CD4-positive, alpha-beta T cell (primary cell): ENCODE measurements at regions not wholly inside any gene's neighbourhood (a gene's known extent, or its start where the extent isn't known, plus 50 kb on each side); places are given as distances from the start of the nearest gene placed in this dataset.

Experiments
- ATAC-seq: fragments of 200-7000 bp; cut with Tn5 transposase; one replicate; pipeline ENCODE4 v1.10.0; 2022; ENCODE audit warnings: mild to moderate bottlenecking; ENCODE audit not compliant: poor library complexity
- CTCF ChIA-PET: fragments of 350-600 bp; sonication (Branson Sonifier 250); formaldehyde crosslinking; loops from one replicate; lab custom pipeline; 2021; ENCODE audit warnings: antibody characterized with exemption, inconsistent platforms; lab: Charles Lee
- POLR2A ChIA-PET: fragments of 350-600 bp; sonication (Branson Sonifier 250); formaldehyde crosslinking; loops from one replicate; lab custom pipeline; 2021; ENCODE audit warnings: antibody characterized with exemption, inconsistent platforms; lab: Charles Lee
- DNase-seq, 14 experiments: peaks; one replicate each; pipeline ENCODE4 v3.0.0-alpha.2; 2013 to 2020; ENCODE audit warnings: mixed read lengths in 2 of 14
- H3K27ac ChIP-seq, 2 donors: one replicate each; pipeline versions ENCODE4 v1.5.1 to v1.7.0; 2013; ENCODE audit warnings: low read length in 2 of 2, low read depth in 1 of 2, mild to moderate bottlenecking in 1 of 2
- H3K27me3 ChIP-seq, 2 experiments: 1 replicate in 1 of 2; 2 replicates in 1 of 2; pipeline versions ENCODE4 v1.6.1 to v1.7.0; 2013; ENCODE audit warnings: low read length in 2 of 2, control low read depth in 1 of 2, mild to moderate bottlenecking in 1 of 2, moderate library complexity in 1 of 2; ENCODE audit not compliant: insufficient read depth in 2 of 2, control insufficient read depth in 1 of 2
- H3K36me3 ChIP-seq: one replicate; pipeline ENCODE4 v1.6.1; 2013; ENCODE audit warnings: low read length, control low read depth; ENCODE audit not compliant: insufficient read depth
- H3K4me1 ChIP-seq: one replicate; pipeline ENCODE4 v1.6.1; 2013; ENCODE audit warnings: low read length, control low read depth; ENCODE audit not compliant: insufficient read depth
- H3K4me3 ChIP-seq: one replicate; pipeline ENCODE4 v1.5.1; 2013; ENCODE audit warnings: mild to moderate bottlenecking, low read length, moderate library complexity
- H3K9me3 ChIP-seq, 2 experiments: 1 replicate in 1 of 2; 2 replicates in 1 of 2; pipeline versions ENCODE4 v1.6.1 to v1.7.0; 2013; ENCODE audit warnings: low read length in 2 of 2, mild to moderate bottlenecking in 2 of 2, control low read depth in 1 of 2, moderate library complexity in 1 of 2; ENCODE audit not compliant: control insufficient read depth in 1 of 2, insufficient read depth in 1 of 2
- H3K27ac Mint-ChIP-seq: one replicate; pipeline ENCODE4 v1.8.0; 2020; ENCODE audit warnings: mixed read lengths
- H3K27me3 Mint-ChIP-seq: one replicate; pipeline ENCODE4 v1.8.0; 2021; ENCODE audit warnings: mixed read lengths
- H3K36me3 Mint-ChIP-seq: one replicate; pipeline ENCODE4 v1.8.0; 2021; ENCODE audit warnings: low read depth, mixed read lengths
- H3K4me1 Mint-ChIP-seq: one replicate; pipeline ENCODE4 v1.8.0; 2021; ENCODE audit warnings: low read depth, mixed read lengths
- H3K4me3 Mint-ChIP-seq: one replicate; pipeline ENCODE4 v1.8.0; 2020; ENCODE audit warnings: mild to moderate bottlenecking, mixed read lengths
- H3K9me3 Mint-ChIP-seq: one replicate; pipeline ENCODE4 v1.8.0; 2020; ENCODE audit warnings: mixed read lengths
- CTCF ChIP-seq: fragments of 200-600 bp; IDR thresholded peaks from one replicate; pipeline ENCODE4 v1.8.0; 2022; ENCODE audit warnings: antibody characterized with exemption, mild to moderate bottlenecking
- intact Hi-C, 2 experiments: fragments of 100-400 bp; cut with DNase I in 1 of 2; cut with micrococcal nuclease in 1 of 2; formaldehyde crosslinking; loops; one replicate each; pipeline versions ENCODE4 v1.15.1 to v1.9.0; 2023 to 2025; cut with DNase I, micrococcal nuclease

- no peaks in the 10 kb centered on the region for H3K27me3 Mint-ChIP-seq
- peaks cover 2% of the 10 kb centered on the region for H3K9me3 Mint-ChIP-seq
These were observed 196.0 kb upstream of the PAPPA start for GRCh38 chr9:115957585-115957984.

GRCh38 chr9:115964710-115965347, 188.8 kb upstream of the PAPPA start:
- intact Hi-C loops, result no loop called here
- Histone ChIP-seq H3K27ac (no peak overlapping the region), H3K4me3 (no peak overlapping the region), H3K27me3 (no peaks in the 10 kb centered on the region), H3K4me1 (no peaks in the 10 kb centered on the region), H3K36me3 (no peaks in the 10 kb centered on the region), H3K9me3 (peaks cover 0 to 17% of the 10 kb centered on the region in 2 experiments)
- peaks cover 9% of the 10 kb centered on the region for H3K9me3 Mint-ChIP-seq
- no peaks in the 10 kb centered on the region for H3K27me3 Mint-ChIP-seq
- CTCF ChIA-PET, result no interaction called here
- H3K4me1 Mint-ChIP-seq, result no peaks in the 10 kb centered on the region
- no peaks in the 10 kb centered on the region for H3K36me3 Mint-ChIP-seq
- no peak overlapping the region for H3K27ac Mint-ChIP-seq
- ATAC-seq (no peak), DNase-seq (no peak)
- H3K4me3 Mint-ChIP-seq, result no peak overlapping the region
- POLR2A ChIA-PET, result no interaction called here
- TF ChIP-seq CTCF, result no peak

More at GRCh38 chr9:115957585-115957984, 196.0 kb upstream of the PAPPA start:
- intact Hi-C loops, result no loop called here
- ChIA-PET CTCF (interaction anchor here (0.6 kb wide), 1 partner anchor 721 kb away, joined by 3 read pairs; no protein-coding TSS in a partner anchor), POLR2A (no interaction called here)
- no peak for DNase-seq
- Histone ChIP-seq H3K9me3 (peaks cover 0 to 7% of the 10 kb centered on the region in 2 experiments), H3K4me3 (no peak overlapping the region), H3K4me1 (no peaks in the 10 kb centered on the region), H3K36me3 (no peaks in the 10 kb centered on the region), H3K27me3 (no peaks in the 10 kb centered on the region), H3K27ac (no peak overlapping the region)
- H3K4me3 Mint-ChIP-seq, result no peak overlapping the region
- H3K36me3 Mint-ChIP-seq, result no peaks in the 10 kb centered on the region
- H3K4me1 Mint-ChIP-seq, result no peaks in the 10 kb centered on the region
- ATAC-seq, result no peak
- no peak overlapping the region for H3K27ac Mint-ChIP-seq
- TF ChIP-seq CTCF, result no peak

GRCh38 chr9:115966660-115967059, 186.9 kb upstream of the PAPPA start:
- H3K27ac ChIP-seq, result no peak overlapping the region
- H3K4me1 Mint-ChIP-seq, result no peaks in the 10 kb centered on the region
- ChIA-PET POLR2A (no interaction called here), CTCF (no interaction called here)
- no peak overlapping the region for H3K4me3 Mint-ChIP-seq
- H3K9me3 ChIP-seq, result peaks cover 0 to 17% of the 10 kb centered on the region in 2 experiments
- DNase-seq (no peak), ATAC-seq (no peak)
- H3K36me3 Mint-ChIP-seq, result no peaks in the 10 kb centered on the region
- no peaks in the 10 kb centered on the region for H3K36me3 ChIP-seq
- no peaks in the 10 kb centered on the region for H3K27me3 Mint-ChIP-seq
- no peak overlapping the region for H3K4me3 ChIP-seq
- no peaks in the 10 kb centered on the region for H3K4me1 ChIP-seq
- no peak overlapping the region for H3K27ac Mint-ChIP-seq
- no peak for TF ChIP-seq CTCF
- intact Hi-C loops, result no loop called here
- H3K27me3 ChIP-seq, result no peaks in the 10 kb centered on the region
- peaks cover 8% of the 10 kb centered on the region for H3K9me3 Mint-ChIP-seq
